ENCODE measurements at regions not wholly inside any gene's neighbourhood (a gene's known extent, or its start where the extent isn't known, plus 50 kb on each side); places are given as distances from the start of the nearest gene placed in this dataset.

- no peak for DNase-seq (ENCODE audit: low spot score)
Observed at GRCh38 chr1:221162352-221162751, 283.1 kb downstream of the HLX start.

GRCh38 chr1:221162939-221163338 is 283.7 kb downstream of the HLX start:
- no peak for DNase-seq (ENCODE audit: low spot score)

GRCh38 chr1:221164029-221164428 is 284.8 kb downstream of the HLX start:
- no peak for DNase-seq (ENCODE audit: low spot score)

GRCh38 chr1:221164951-221165838 is 286.0 kb downstream of the HLX start:
- no peak for DNase-seq (ENCODE audit: low spot score)

- no peak for DNase-seq (ENCODE audit: low spot score)
Observed at GRCh38 chr1:221165839-221166500, 286.7 kb downstream of the HLX start.

GRCh38 chr1:221166559-221167318 is 287.5 kb downstream of the HLX start:
- DNase-seq (ENCODE audit: low spot score) = no peak

GRCh38 chr1:221169447-221169889 is 290.2 kb downstream of the HLX start:
- no peak for DNase-seq (ENCODE audit: low spot score)

- no peak for DNase-seq (ENCODE audit: low spot score)
Observed at GRCh38 chr1:221170171-221170570, 290.9 kb downstream of the HLX start.

GRCh38 chr1:221171768-221172167 is 292.5 kb downstream of the HLX start:
- DNase-seq (ENCODE audit: low spot score) = no peak

GRCh38 chr1:221172841-221173240 is 293.6 kb downstream of the HLX start:
- no peak for DNase-seq (ENCODE audit: low spot score)

- no peak for DNase-seq (ENCODE audit: low spot score)
Observed at GRCh38 chr1:221174330-221174993, 295.2 kb downstream of the HLX start.

GRCh38 chr1:221175249-221175648 is 296.0 kb downstream of the HLX start:
- no peak for DNase-seq (ENCODE audit: low spot score)

- DNase-seq (ENCODE audit: low spot score) = no peak
Observed at GRCh38 chr1:221180704-221181368, 301.6 kb downstream of the HLX start.

GRCh38 chr1:221182791-221183533 is 303.7 kb downstream of the HLX start:
- DNase-seq (ENCODE audit: low spot score) = no peak

GRCh38 chr1:221184131-221184794 is 305.0 kb downstream of the HLX start:
- DNase-seq (ENCODE audit: low spot score) = no peak

- DNase-seq (ENCODE audit: low spot score) = no peak
Observed at GRCh38 chr1:221187174-221187573, 307.9 kb downstream of the HLX start.

GRCh38 chr1:221188458-221188857 is 309.2 kb downstream of the HLX start:
- no peak for DNase-seq (ENCODE audit: low spot score)

GRCh38 chr1:221190249-221190648 is 311.0 kb downstream of the HLX start:
- DNase-seq (ENCODE audit: low spot score) = no peak

- no peak for DNase-seq (ENCODE audit: low spot score)
Observed at GRCh38 chr1:221192055-221192454, 312.8 kb downstream of the HLX start.

GRCh38 chr1:221200464-221200863 is 321.2 kb downstream of the HLX start:
- no peak for DNase-seq (ENCODE audit: low spot score)

All from AG08396 (cell line).